GM18511 (cell line): ENCODE measurements at regions not wholly inside any gene's neighbourhood (a gene's known extent, or its start where the extent isn't known, plus 50 kb on each side); places are given as distances from the start of the nearest gene placed in this dataset.
A peak's percentile ranks its signal among the peaks of the same experiment; 100 is the strongest.
"Not testable (repeated sequence)": the region's sequence is repeated elsewhere in the genome, so short reads cannot be mapped to it uniquely, and the experiment has no call there.

ENCODE experiments used
- ATAC-seq: cut with Tn5 transposase; IDR thresholded peaks from one replicate; pipeline ENCODE4 v1.9.1; 2021; ENCODE audit warnings: mild to moderate bottlenecking, moderate library complexity; ENCODE audit not compliant: unreplicated experiment

DNA sequence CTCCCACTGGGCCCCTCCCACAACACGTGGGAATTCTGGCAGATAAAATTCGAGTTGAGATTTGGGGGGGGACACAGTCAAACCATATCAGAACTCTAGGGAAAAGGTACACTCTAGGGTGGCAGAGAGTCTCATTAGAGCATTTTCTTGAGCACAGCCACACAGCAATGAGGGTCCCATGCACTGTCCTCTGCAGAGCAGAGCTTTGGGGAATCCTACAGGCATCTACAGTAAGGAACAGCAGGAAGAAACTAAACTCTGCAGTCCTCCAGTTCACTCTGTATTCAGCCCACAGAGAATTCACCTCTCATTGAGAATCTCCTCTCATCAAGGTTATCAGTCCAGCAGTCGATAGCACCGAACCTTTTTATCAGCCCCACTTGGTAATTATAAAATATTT is 438.6 kb upstream of the NOX3 start:
- no peak for ATAC-seq

DNA sequence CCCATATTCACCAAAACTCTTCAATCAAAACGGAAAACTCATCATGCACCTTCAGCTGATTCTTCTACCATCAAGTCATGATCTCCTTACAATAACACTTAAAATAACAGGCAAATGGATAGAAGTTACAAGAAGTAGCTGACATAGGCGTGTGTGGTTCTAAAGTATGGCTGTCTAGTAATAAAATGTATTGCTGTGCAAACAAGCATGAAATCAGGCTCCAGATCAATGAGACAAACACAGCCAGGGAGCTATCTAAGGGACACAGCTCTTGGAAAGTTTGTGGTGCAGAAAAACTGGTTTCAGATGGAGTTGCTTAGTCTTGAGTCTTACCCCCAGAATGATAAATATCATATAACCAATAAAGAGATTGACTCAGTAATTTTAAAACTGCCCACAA is 434.8 kb upstream of the NOX3 start:
- no peak for ATAC-seq

DNA sequence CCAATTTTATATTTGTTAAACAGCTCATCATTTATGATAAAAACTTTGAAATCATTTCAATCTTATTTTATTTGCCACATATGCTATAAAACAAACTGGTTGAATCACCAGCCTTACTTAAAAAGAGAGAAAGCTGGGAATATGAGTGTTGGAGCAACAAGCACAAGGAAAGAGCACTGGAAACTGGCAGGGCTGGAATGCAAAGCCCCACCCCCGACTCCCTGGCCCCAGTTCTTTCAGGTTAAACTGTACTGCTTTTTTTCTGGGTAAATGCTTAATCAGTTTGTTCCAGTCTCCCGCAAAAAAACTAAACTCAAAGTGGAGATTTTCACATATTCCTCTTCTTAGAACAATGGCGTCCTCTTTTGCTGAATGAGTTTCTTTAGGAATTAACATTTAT is 433.8 kb upstream of the NOX3 start:
- no peak for ATAC-seq

DNA sequence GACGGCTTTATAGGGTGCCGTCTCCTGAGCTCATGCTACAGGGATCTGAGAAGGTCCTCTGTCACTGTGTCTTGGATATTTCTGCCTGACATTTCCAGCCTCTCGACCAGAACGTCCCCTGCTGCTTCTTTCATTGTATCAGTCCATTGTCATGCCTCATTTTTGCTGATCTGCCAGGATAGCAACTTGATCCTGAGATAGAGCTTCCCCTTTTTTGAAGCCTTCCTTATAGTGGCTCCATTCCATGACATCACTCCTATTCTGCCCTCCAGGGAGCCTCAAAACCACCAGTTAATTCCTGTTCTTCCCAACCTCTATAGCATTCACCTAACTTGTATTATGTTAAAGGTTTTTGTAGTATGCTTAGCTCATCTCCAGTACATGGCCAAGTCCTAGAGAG is 431.8 kb upstream of the NOX3 start:
- ATAC-seq, result no peak

DNA sequence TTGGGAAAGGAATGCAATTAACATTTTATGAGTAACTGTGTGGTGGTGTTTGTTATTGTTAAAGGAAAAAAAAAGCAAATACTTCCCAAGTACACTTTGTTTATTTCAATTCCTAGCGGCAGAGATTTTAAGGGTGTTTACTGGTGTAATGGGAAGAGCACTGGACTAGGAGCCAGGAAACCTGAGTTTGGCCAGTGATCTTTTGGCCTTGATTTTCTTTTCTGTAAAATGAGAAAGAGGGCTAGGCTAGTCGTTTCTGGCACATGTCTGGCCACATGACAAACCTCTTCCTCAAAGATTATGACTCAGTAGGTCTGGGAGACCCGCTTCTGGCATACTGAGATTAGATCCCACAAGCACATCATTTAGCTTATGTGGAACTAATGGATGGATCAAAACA is 428.1 kb upstream of the NOX3 start:
- no peak for ATAC-seq

DNA sequence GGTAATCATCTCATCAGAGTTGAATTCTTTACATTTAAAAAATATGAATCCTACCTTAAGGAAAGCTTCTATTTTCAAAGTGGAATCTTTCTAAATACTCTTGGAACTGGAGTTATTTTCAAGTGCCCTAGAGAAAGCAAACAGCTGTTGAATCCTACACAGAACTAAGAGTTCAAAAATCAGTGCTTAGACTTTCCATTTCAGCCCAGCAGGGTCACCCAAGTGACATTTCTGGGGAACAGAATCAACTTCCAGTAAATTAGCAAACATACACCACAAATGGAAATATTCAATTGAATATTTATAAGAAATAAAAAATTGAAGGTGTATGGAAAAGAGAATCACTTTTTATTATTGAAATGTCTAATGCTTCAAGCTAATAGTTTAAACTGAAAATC is 427.7 kb upstream of the NOX3 start:
- no peak for ATAC-seq

DNA sequence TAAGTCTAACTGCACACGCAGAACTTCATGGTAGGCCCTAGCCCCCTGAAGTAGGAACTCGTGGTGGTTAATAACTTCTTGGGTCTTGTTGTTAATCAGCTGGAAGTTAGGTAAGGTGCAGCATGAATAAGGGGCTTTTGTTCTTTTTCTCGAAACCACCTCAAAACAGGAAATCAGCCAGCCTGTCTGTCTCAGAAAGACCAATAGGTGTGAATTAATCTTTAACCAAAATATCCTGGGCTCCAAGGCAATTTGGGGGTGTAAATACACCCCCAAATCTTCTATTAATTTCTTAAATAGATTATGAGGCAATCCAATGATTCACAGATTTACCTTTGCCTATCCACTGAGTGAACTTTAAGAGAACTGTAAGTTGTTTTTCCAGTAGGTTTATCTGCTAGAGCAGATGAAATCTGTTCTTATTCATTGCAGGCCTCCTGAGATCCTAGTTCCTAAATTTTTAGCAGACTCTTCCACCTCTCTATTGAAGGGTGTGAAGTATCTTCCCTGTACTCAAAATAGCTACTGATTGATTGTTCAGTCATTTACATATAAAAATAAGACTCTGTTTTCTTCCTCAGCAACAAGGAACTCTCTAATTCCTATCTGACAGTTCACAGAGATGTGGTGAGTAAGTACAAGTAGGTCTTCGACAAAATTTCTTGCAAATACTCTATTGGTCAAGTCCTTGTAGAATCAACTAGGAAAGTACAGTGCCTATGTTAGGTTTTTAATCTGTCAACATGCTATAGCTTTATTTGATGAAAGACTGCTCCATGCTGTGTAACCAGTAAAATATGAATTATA is 427.1 kb upstream of the NOX3 start:
- peak; percentile 89 for ATAC-seq

DNA sequence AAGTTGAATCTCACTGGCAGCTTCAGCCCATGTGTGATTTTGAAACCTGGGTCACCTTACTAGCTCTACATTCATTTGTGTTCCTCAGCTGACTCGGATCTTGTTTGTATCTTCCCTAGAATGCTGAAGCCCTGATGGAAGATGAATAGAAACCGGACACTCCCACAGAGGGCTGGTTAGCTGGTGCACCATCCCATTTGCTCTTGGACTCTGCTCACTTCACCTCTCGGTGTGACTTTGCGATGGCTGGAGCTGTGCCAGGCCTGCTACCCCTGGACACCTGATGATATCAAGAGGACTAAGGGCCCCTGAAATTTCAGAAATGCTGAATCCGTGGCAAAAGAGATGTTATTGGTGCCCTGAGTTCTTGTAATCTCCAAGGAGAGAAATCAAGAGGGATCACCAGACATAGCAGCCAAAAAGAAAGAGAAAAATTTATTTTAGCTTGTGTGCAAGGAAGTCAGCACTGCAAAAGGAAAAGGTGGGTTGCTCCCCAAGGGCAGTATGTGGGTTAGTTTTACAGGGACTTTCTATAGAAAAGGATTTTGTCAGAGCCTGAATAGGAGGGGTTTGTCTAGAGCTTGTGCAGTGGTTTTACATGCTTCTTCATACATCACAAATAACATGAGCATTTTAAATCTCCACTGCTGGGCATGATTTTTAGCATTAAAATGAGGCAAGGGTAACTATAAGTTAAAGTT is 426.3 kb upstream of the NOX3 start:
- ATAC-seq, result peak; percentile 24

DNA sequence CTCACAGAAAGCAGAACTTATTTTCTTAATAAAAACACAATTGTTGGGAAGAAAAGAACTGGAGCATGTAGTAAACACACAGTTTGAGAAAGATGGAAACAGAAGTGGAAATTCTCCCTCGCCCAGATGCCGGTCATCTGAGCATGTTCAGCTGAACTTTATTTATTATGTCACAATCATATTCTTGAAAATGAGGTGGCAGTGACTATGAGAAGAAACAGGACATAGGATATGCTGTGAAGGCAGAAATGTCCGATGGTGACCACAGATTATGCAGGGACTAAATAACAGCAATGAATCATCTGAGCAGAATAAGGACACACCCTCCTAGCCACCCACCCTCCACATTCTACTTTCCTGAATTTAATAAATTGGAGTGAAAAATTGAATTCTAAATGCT is 425.3 kb upstream of the NOX3 start:
- ATAC-seq, result no peak

DNA sequence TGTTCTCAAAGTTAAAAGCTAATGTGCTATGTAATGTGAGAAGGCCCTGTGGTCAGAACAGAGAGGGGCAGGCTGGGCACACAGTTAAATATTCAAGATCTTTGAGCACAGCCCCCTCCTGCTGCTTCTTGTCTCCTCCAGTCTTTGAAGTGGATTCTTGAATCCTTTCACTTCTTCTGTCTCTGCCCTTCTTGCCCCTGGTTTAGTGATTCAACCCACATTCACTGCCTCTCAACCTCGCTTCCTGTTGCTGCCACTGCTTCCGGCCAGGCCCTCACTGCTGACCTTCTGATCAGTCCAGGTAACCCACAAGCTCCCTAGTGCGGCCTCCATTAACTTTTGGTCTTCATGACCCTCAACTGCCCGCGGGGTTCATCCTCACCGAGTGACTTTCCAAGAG is 417.3 kb upstream of the NOX3 start:
- no peak for ATAC-seq

DNA sequence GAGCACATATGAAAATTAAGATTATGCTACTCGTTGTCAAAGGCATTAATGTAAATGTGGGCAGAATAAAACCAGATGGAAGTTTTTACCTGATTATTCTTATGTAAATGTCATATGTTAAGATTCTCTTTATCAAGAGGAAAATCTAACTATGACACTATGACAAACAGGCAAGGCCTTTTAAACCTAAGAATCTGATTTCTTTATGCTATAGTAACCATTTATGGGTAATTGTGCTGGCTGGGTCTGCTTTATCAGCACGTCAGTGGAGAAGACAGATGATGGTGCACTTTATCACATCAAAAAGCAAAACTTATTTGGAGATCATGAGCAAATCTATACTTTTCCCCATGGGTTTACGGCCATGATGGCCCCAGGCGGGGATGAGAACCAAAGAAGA is 412.0 kb upstream of the NOX3 start:
- no peak for ATAC-seq

DNA sequence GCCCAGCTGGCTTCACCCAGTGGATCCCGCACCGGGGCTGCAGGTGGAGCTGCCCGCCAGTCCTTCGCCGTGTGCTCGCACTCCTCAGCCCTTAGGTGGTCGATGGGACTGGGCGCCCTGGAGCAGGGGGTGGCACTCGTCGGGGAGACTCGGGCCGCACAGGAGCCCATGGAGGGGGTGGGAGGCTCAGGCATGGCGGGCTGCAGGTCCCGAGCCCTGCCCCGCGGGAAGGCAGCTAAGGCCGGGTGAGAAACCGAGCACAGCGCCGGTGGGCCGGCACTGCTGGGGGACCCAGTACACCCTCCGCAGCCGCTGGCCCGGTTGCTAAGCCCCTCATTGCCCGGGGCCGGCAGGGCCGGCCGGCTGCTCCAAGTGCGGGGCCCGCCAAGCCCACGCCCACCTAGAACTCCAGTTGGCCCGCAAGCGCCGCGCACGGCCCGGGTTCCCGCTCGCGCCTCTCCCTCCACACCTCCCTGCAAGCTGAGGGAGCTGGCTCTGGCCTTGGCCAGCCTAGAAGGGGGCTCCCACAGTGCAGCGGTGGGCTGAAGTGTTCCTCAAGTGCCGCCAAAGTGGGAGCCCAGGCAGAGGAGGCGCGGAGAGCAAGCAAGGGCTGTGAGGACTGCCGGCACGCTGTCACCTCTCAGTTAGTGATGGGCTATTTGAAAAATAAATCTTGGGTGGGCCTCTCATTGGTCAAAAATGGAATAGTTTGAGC is 411.2 kb upstream of the NOX3 start:
- not testable (repeated sequence) for ATAC-seq

DNA sequence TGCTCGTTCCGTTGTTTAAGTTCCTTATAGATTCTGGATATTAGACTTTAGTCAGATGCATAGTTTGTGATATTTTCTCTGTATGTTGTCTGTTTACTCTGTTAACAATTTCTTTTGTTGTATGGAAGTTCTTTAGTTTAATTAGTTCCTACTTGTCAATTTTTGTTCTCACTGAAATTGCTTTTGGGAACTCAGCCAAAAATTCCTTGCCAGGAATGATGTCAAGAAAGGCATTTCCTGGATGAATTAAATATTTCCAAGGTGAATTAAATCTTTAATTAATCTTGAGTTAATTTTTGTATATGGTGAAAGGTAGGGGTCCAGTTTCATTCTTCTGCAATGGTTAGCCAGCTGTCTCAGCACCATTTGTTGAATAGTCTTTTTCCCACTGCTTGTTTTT is 406.2 kb upstream of the NOX3 start:
- ATAC-seq, result no peak

DNA sequence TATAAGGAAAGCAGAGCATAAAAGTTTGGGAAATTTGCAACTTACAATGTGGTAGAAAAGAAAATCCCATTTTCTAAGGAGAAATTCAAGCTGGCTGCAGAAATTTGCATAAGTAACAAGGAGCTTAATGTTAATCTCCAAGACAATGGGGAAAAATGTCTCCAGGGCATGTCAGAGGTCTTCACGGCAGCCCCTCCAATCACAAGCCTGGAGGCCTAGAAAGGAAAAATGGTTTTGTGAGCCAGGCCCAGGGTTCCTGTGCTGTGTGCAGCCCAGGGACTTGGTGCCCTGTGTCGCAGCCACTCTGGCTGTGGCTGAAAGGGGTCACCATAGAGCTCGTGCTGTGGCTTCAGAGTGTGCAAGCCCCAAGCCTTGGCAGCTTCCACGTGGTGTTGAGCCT is 403.3 kb upstream of the NOX3 start:
- ATAC-seq, result not testable (repeated sequence)

DNA sequence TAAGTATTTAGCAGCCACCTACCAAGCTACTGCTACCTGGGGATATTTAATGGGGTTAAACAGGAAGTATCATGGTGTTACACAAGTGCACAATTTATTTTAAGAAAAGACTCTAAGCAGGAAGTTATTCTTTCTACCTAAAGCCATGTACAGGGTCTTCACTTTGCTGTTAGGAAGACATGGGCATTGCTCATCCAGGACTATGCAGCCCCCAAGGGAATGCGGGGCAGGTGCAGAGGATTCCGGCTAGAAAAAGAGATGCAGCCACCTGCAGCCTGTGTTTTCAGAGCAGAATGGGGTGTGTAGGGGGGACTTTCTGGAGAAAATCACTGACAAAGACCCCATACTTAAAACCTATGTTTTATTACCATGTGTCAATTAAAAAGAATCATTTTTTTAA is 399.1 kb upstream of the NOX3 start:
- ATAC-seq, result no peak

DNA sequence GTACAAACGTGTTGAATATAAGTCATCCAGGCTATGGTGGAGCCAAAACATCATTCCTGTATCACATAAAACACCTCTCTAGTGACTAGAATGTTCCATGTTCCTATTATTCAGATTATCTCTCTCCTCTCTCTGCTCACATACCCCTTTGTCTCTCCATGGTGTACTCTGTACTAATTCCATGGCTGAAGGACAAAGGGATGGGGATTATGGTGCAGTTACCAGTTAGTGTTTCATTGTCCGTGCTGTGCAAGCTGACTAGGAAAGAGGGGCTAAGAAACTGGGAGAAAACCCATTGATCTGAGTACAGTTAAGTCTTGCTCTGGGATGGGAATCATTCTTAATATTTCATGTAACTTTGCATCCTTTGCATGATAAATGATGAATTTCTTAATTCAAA is 397.4 kb upstream of the NOX3 start:
- ATAC-seq, result no peak

DNA sequence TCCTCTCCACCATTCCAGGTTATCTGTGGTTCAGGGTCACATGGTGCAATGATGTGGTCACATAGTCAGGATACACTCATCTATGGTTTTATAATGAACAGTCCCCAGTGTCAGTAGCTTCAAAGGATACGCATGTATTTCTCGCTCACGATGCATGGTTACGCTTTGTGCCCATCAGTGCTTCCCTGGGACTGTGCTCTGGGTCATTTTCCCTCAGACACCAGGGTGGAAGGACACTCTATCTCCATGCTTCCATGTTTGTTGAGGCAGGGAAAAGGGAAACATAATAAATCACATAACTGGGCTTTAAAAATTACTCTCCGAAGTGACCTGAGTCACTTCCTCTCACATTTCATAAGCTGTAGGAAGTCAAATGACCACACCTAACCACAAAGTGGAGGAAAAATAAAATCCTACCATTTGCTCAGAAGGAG is 394.8 kb upstream of the NOX3 start:
- ATAC-seq, result no peak

DNA sequence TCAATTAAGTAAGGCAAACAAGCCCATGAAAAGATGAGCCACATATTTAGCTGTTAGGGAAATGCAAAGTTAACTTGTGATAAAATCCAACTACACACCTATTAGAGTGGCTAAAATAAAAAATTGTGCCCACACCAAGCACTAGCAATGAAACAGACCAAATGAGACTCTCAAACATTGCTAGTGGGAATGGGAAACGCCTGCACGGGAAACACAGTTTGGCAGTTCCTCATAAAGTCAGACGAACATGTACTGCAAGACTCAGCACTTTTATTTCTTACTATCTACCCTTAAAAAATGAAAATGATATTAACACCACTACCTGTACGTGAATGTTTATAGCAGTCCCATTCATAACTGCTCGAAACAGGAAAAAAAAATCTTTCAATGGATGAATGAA is 392.1 kb upstream of the NOX3 start:
- no peak for ATAC-seq

DNA sequence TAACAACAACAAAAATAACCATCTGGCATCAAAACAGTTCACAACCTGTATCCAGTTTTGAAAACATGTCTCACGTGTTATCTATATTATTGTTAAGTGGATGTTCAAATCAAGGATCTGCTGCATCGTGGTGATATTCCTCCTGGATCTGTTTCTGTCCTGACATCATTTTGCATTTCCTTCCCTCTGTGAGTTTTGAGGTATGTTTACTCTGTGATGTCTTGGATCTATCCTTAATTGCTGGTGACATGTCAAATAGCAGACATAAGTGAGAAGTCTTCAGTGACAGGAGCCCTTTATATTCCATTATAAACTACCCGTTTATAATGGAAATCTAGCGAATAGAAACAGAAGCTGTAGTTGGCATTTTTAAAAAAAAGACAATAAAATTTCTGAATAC is 381.8 kb upstream of the NOX3 start:
- no peak for ATAC-seq

DNA sequence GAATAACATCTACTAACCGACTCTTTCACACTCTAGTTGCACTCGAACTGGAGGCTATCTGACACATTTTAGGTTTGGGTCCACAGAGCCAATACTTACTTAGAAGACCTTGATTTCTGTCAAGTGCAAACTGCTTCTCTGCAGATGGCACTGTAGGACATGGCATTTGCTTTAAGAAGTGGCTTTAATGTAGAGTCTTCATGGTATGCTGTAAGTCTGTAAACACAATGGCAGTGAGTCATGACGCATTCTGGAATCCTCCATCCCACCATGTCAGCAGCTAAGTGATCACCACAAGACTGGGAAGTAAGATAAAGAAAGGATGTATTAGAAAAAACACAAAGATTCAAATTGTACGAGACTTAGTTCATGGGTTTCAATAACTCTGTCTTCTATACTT is 377.0 kb upstream of the NOX3 start:
- no peak for ATAC-seq

DNA sequence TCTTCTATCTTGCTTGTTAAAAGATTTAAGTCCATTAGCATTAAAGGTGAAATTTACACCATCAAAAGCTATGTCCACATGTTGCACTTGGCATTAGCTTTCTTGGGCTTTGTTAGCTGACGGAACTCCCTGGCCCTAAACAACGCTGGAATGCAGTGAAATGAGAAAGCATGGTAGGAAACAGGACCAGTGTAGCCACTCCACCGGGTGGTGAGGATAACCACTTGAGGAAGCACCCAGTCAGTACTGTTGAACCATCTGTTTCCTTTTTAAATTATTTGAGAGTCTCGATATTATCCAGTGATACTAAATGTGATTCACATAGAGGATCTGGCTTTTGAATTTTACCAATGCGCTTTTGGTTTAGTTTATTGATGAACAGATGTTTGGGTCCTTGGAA is 374.9 kb upstream of the NOX3 start:
- no peak for ATAC-seq

DNA sequence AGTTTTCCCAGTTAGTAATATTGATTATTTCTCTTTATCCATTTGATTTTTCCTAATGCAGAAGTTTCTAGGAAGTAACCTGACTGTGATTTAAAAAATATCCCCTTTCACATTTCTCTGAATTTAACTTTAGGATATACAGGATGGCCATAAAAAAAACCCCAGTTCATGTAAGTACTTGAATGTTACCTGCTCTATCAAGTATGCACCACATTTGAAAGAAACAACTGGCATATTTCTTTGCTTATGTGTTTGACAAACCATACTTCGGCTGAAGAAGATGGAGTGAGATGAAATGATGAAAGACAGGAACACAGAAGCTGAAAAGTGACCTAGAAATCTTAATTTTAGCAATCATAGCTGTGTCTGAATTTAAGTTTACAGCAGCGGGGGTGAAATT is 374.0 kb upstream of the NOX3 start:
- ATAC-seq, result no peak
